ENCODE measurements at regions not wholly inside any gene's neighbourhood (a gene's known extent, or its start where the extent isn't known, plus 50 kb on each side); places are given as distances from the start of the nearest gene placed in this dataset.

GRCh38 chr2:67131257-67131609 is 265.9 kb upstream of the ETAA1 start:
- TF ChIP-seq, protein P1, sequence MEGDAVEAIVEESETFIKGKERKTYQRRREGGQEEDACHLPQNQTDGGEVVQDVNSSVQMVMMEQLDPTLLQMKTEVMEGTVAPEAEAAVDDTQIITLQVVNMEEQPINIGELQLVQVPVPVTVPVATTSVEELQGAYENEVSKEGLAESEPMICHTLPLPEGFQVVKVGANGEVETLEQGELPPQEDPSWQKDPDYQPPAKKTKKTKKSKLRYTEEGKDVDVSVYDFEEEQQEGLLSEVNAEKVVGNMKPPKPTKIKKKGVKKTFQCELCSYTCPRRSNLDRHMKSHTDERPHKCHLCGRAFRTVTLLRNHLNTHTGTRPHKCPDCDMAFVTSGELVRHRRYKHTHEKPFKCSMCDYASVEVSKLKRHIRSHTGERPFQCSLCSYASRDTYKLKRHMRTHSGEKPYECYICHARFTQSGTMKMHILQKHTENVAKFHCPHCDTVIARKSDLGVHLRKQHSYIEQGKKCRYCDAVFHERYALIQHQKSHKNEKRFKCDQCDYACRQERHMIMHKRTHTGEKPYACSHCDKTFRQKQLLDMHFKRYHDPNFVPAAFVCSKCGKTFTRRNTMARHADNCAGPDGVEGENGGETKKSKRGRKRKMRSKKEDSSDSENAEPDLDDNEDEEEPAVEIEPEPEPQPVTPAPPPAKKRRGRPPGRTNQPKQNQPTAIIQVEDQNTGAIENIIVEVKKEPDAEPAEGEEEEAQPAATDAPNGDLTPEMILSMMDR (IDR thresholded peaks at IDR 0.05; ENCODE audit: low read length) = no peak
- TF ChIP-seq EZH2phosphoT487 (IDR thresholded peaks at IDR 0.05; ENCODE audit: low read length) = no peak

All from MM.1S (cell line).